ENCODE measurements at regions not wholly inside any gene's neighbourhood (a gene's known extent, or its start where the extent isn't known, plus 50 kb on each side); places are given as distances from the start of the nearest gene placed in this dataset.
"Not testable (repeated sequence)": the region's sequence is repeated elsewhere in the genome, so short reads cannot be mapped to it uniquely, and the experiment has no call there.

GRCh38 chr14:80047761-80048160, 163.5 kb downstream of the DIO2 start:
- no peaks in the 10 kb centered on the region for H3K9me3 ChIP-seq (ENCODE audit: control insufficient read depth, low read length)
- WGBS: 92% methylated on average over 2 of the region's 3 CpGs

GRCh38 chr14:80037349-80037748, 174.0 kb downstream of the DIO2 start:
- no peaks in the 10 kb centered on the region for H3K27me3 ChIP-seq (ENCODE audit: control insufficient read depth in 1 of 2, insufficient read depth in 1 of 2, low read length in 2 of 2)

More at GRCh38 chr14:80047761-80048160, 163.5 kb downstream of the DIO2 start:
- H2BK120ac ChIP-seq (ENCODE audit: low read depth, low read length): no peak overlapping the region
- no peak overlapping the region for H3K18ac ChIP-seq (ENCODE audit: low read depth in 1 of 2, low read length in 2 of 2)
- no peak overlapping the region for H3K4me3 ChIP-seq (ENCODE audit: insufficient read depth in 1 of 2, low read depth in 1 of 2, low read length in 2 of 2)
- H3K4ac ChIP-seq (ENCODE audit: low read depth in 1 of 2, low read length in 2 of 2): no peak overlapping the region
- H3K9ac ChIP-seq (ENCODE audit: low read length): no peak overlapping the region
- no peak overlapping the region for H2BK15ac ChIP-seq (ENCODE audit: low read depth, poor library complexity, severe bottlenecking)
- no peak overlapping the region for H2BK12ac ChIP-seq (ENCODE audit: low read length in 2 of 2)
- H3K79me1 ChIP-seq (replicated peaks; ENCODE audit: low read length, poor library complexity, severe bottlenecking): no peaks in the 10 kb centered on the region
- no peak overlapping the region for H4K91ac ChIP-seq (ENCODE audit: low read length)
- DNase-seq: no peak
- H2AK5ac ChIP-seq (ENCODE audit: low read length, severe bottlenecking): no peak overlapping the region
- H3K14ac ChIP-seq (ENCODE audit: low read length in 2 of 2): no peak overlapping the region
- H3K4me2 ChIP-seq (ENCODE audit: low read length, poor library complexity, severe bottlenecking): no peak overlapping the region
- no peaks in the 10 kb centered on the region for H3K27me3 ChIP-seq (ENCODE audit: control insufficient read depth in 1 of 2, insufficient read depth in 1 of 2, low read length in 2 of 2)
- H2BK5ac ChIP-seq (ENCODE audit: low read depth, low read length, poor library complexity, severe bottlenecking): no peak overlapping the region
- no peak overlapping the region for H4K8ac ChIP-seq (ENCODE audit: low read length)
- H3K23ac ChIP-seq (ENCODE audit: low read length in 2 of 2): no peak overlapping the region
- H2AFZ ChIP-seq (ENCODE audit: low read depth, low read length): no peak overlapping the region
- no peak overlapping the region for H3K27ac ChIP-seq (ENCODE audit: low read length, poor library complexity, severe bottlenecking)
- H3K4me1 ChIP-seq (ENCODE audit: control insufficient read depth, insufficient read depth, low read depth, low read length): no peaks in the 10 kb centered on the region
- no peaks in the 10 kb centered on the region for H3K36me3 ChIP-seq (ENCODE audit: control insufficient read depth in 1 of 2, insufficient read depth in 2 of 2, low read depth in 1 of 2, low read length in 2 of 2)

GRCh38 chr14:80024417-80024816, 186.9 kb downstream of the DIO2 start:
- Histone ChIP-seq H2BK5ac (ENCODE audit: low read depth, low read length, poor library complexity, severe bottlenecking) (no peak overlapping the region), H3K4me1 (ENCODE audit: control insufficient read depth, insufficient read depth, low read depth, low read length) (no peaks in the 10 kb centered on the region), H3K27me3 (ENCODE audit: control insufficient read depth in 1 of 2, insufficient read depth in 1 of 2, low read length in 2 of 2) (no peaks in the 10 kb centered on the region), H3K4me3 (ENCODE audit: insufficient read depth in 1 of 2, low read depth in 1 of 2, low read length in 2 of 2) (no peak overlapping the region), H2BK12ac (ENCODE audit: low read length in 2 of 2) (no peak overlapping the region), H3K18ac (ENCODE audit: low read depth in 1 of 2, low read length in 2 of 2) (no peak overlapping the region), H3K36me3 (ENCODE audit: control insufficient read depth in 1 of 2, insufficient read depth in 2 of 2, low read depth in 1 of 2, low read length in 2 of 2) (no peaks in the 10 kb centered on the region), H2AK5ac (ENCODE audit: low read length, severe bottlenecking) (no peak overlapping the region), H2BK120ac (ENCODE audit: low read depth, low read length) (no peak overlapping the region), H4K8ac (ENCODE audit: low read length) (no peak overlapping the region), H3K14ac (ENCODE audit: low read length in 2 of 2) (no peak overlapping the region), H3K79me1 (replicated peaks; ENCODE audit: low read length, poor library complexity, severe bottlenecking) (no peaks in the 10 kb centered on the region), H2BK15ac (ENCODE audit: low read depth, poor library complexity, severe bottlenecking) (no peak overlapping the region), H3K27ac (ENCODE audit: low read length, poor library complexity, severe bottlenecking) (no peak overlapping the region), H3K4me2 (ENCODE audit: low read length, poor library complexity, severe bottlenecking) (no peak overlapping the region), H2AFZ (ENCODE audit: low read depth, low read length) (no peak overlapping the region), H3K23ac (ENCODE audit: low read length in 2 of 2) (no peak overlapping the region), H3K9me3 (ENCODE audit: control insufficient read depth, low read length) (no peaks in the 10 kb centered on the region), H3K9ac (ENCODE audit: low read length) (no peak overlapping the region), H3K4ac (ENCODE audit: low read depth in 1 of 2, low read length in 2 of 2) (no peak overlapping the region), H4K91ac (ENCODE audit: low read length) (no peak overlapping the region)
- WGBS: 86% methylated on average over 2 of the region's 4 CpGs
- no peak for DNase-seq

More at GRCh38 chr14:80037349-80037748, 174.0 kb downstream of the DIO2 start:
- no peaks in the 10 kb centered on the region for H3K79me1 ChIP-seq (replicated peaks; ENCODE audit: low read length, poor library complexity, severe bottlenecking)
- no peak overlapping the region for H3K23ac ChIP-seq (ENCODE audit: low read length in 2 of 2)
- H3K27ac ChIP-seq (ENCODE audit: low read length, poor library complexity, severe bottlenecking): no peak overlapping the region
- no peaks in the 10 kb centered on the region for H3K9me3 ChIP-seq (ENCODE audit: control insufficient read depth, low read length)
- H3K4me2 ChIP-seq (ENCODE audit: low read length, poor library complexity, severe bottlenecking): no peak overlapping the region
- H2BK15ac ChIP-seq (ENCODE audit: low read depth, poor library complexity, severe bottlenecking): no peak overlapping the region
- H2AK5ac ChIP-seq (ENCODE audit: low read length, severe bottlenecking): no peak overlapping the region
- no peaks in the 10 kb centered on the region for H3K4me1 ChIP-seq (ENCODE audit: control insufficient read depth, insufficient read depth, low read depth, low read length)
- DNase-seq: no peak
- H3K4me3 ChIP-seq (ENCODE audit: insufficient read depth in 1 of 2, low read depth in 1 of 2, low read length in 2 of 2): no peak overlapping the region
- H2AFZ ChIP-seq (ENCODE audit: low read depth, low read length): no peak overlapping the region
- 58% methylated on average over 2 of the region's 2 CpGs for WGBS
- no peak overlapping the region for H3K9ac ChIP-seq (ENCODE audit: low read length)
- H3K14ac ChIP-seq (ENCODE audit: low read length in 2 of 2): no peak overlapping the region
- no peak overlapping the region for H2BK5ac ChIP-seq (ENCODE audit: low read depth, low read length, poor library complexity, severe bottlenecking)
- H4K91ac ChIP-seq (ENCODE audit: low read length): no peak overlapping the region
- H2BK120ac ChIP-seq (ENCODE audit: low read depth, low read length): no peak overlapping the region
- no peaks in the 10 kb centered on the region for H3K36me3 ChIP-seq (ENCODE audit: control insufficient read depth in 1 of 2, insufficient read depth in 2 of 2, low read depth in 1 of 2, low read length in 2 of 2)
- no peak overlapping the region for H4K8ac ChIP-seq (ENCODE audit: low read length)
- no peak overlapping the region for H3K4ac ChIP-seq (ENCODE audit: low read depth in 1 of 2, low read length in 2 of 2)
- no peak overlapping the region for H2BK12ac ChIP-seq (ENCODE audit: low read length in 2 of 2)
- H3K18ac ChIP-seq (ENCODE audit: low read depth in 1 of 2, low read length in 2 of 2): no peak overlapping the region

GRCh38 chr14:80018476-80018875, 192.8 kb downstream of the DIO2 start:
- H2BK15ac ChIP-seq (ENCODE audit: low read depth, poor library complexity, severe bottlenecking); H3K9ac ChIP-seq (ENCODE audit: low read length); H2BK12ac ChIP-seq (ENCODE audit: low read length in 2 of 2); H3K27me3 ChIP-seq (ENCODE audit: control insufficient read depth in 1 of 2, insufficient read depth in 1 of 2, low read length in 2 of 2); DNase-seq; H3K14ac ChIP-seq (ENCODE audit: low read length in 2 of 2); H2AK5ac ChIP-seq (ENCODE audit: low read length, severe bottlenecking); H3K4me2 ChIP-seq (ENCODE audit: low read length, poor library complexity, severe bottlenecking); H3K36me3 ChIP-seq (ENCODE audit: control insufficient read depth in 1 of 2, insufficient read depth in 2 of 2, low read depth in 1 of 2, low read length in 2 of 2); H3K4me3 ChIP-seq (ENCODE audit: insufficient read depth in 1 of 2, low read depth in 1 of 2, low read length in 2 of 2); H2BK5ac ChIP-seq (ENCODE audit: low read depth, low read length, poor library complexity, severe bottlenecking); H2AFZ ChIP-seq (ENCODE audit: low read depth, low read length); H2BK120ac ChIP-seq (ENCODE audit: low read depth, low read length); H3K27ac ChIP-seq (ENCODE audit: low read length, poor library complexity, severe bottlenecking); H4K8ac ChIP-seq (ENCODE audit: low read length); H3K79me1 ChIP-seq (replicated peaks; ENCODE audit: low read length, poor library complexity, severe bottlenecking); H3K4me1 ChIP-seq (ENCODE audit: control insufficient read depth, insufficient read depth, low read depth, low read length); H3K4ac ChIP-seq (ENCODE audit: low read depth in 1 of 2, low read length in 2 of 2); H4K91ac ChIP-seq (ENCODE audit: low read length); H3K23ac ChIP-seq (ENCODE audit: low read length in 2 of 2); H3K18ac ChIP-seq (ENCODE audit: low read depth in 1 of 2, low read length in 2 of 2); H3K9me3 ChIP-seq (ENCODE audit: control insufficient read depth, low read length): not testable (repeated sequence)
- WGBS: 100% methylated on average over 1 of the region's 3 CpGs
